ENCODE measurements at regions not wholly inside any gene's neighbourhood (a gene's known extent, or its start where the extent isn't known, plus 50 kb on each side); places are given as distances from the start of the nearest gene placed in this dataset.

DNA sequence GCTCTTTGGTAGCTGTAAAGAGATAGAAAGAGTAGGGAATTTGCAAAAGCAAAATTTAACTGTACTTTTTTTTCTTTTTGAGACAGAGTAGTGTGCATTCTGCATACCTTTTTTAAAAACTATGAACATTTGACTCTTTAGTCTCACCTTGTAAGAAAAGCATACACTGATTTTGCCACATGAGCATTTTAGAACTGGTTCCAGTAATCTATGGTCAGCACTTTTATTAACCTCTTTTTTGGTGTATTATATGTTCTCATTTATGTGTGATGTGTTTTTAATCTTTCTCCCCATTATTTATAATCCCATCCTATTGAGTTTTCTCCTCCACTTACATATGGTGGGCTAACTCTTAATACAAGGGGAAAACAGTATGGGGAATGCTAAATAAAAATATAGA lies 1111.4 kb downstream of the FLRT2 start:
- TF ChIP-seq, protein P1, sequence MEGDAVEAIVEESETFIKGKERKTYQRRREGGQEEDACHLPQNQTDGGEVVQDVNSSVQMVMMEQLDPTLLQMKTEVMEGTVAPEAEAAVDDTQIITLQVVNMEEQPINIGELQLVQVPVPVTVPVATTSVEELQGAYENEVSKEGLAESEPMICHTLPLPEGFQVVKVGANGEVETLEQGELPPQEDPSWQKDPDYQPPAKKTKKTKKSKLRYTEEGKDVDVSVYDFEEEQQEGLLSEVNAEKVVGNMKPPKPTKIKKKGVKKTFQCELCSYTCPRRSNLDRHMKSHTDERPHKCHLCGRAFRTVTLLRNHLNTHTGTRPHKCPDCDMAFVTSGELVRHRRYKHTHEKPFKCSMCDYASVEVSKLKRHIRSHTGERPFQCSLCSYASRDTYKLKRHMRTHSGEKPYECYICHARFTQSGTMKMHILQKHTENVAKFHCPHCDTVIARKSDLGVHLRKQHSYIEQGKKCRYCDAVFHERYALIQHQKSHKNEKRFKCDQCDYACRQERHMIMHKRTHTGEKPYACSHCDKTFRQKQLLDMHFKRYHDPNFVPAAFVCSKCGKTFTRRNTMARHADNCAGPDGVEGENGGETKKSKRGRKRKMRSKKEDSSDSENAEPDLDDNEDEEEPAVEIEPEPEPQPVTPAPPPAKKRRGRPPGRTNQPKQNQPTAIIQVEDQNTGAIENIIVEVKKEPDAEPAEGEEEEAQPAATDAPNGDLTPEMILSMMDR (IDR thresholded peaks at IDR 0.05; ENCODE audit: insufficient read depth, low read length, poor library complexity, severe bottlenecking): no peak
- no peak overlapping the region for H3K4me3 ChIP-seq (replicated peaks; ENCODE audit: low read depth, low read length)
- no peak for DNase-seq (ENCODE audit: extremely low read depth, insufficient read length)
- no peaks in the 10 kb centered on the region for H3K36me3 ChIP-seq (ENCODE audit: control insufficient read depth, insufficient read depth, low read length)
- no peaks in the 10 kb centered on the region for H3K27me3 ChIP-seq (replicated peaks; ENCODE audit: control insufficient read depth, insufficient read depth, low read length)

DNA sequence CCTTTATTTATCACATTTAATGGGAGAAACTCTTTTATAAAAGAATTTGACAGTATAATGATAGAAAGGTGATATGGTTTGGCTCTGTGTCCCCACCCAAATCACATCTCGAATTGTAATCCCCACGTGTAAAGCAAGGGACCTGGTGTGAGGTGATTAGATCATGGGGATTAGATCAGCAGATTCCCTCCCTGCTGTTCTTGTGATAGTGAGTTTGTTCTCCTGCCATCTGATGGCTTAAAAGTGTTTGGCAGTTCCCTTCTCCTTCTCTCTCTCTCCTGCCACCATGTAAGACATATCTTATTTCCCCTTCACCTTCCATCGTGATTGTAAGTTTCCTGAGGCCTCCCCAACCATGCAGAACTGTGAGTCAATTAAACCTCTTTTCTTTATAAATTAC lies 1110.3 kb downstream of the FLRT2 start:
- TF ChIP-seq, protein P1 (IDR thresholded peaks at IDR 0.05; ENCODE audit: insufficient read depth, low read length, poor library complexity, severe bottlenecking): no peak

DNA sequence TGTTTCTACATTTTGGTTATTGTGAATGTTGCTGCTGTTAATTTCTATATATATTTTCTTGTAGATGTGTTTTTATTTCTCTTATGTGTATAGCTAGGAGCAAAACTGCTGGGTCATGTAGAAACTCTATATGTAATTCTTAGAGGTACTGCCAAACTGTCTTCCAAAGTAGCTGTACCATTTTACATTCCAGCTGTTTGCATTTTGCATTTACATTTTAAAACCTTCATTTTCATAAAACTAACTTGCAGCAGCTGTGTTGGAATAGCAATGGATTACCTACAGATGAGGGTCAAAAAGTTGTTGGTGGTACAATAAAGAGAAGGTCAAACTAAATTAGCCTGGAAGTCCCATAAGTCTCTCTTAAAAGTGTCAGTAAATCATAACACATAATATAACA lies 1109.7 kb downstream of the FLRT2 start:
- Histone ChIP-seq H3K4me3 (replicated peaks; ENCODE audit: low read depth, low read length) (no peak overlapping the region), H3K36me3 (ENCODE audit: control insufficient read depth, insufficient read depth, low read length) (no peaks in the 10 kb centered on the region), H3K27me3 (replicated peaks; ENCODE audit: control insufficient read depth, insufficient read depth, low read length) (no peaks in the 10 kb centered on the region)
- DNase-seq (ENCODE audit: extremely low read depth, insufficient read length): no peak
- TF ChIP-seq, protein P1 (IDR thresholded peaks at IDR 0.05; ENCODE audit: insufficient read depth, low read length, poor library complexity, severe bottlenecking): no peak

More for the DNA sequence above, 1110.3 kb downstream of the FLRT2 start:
- Histone ChIP-seq H3K36me3 (ENCODE audit: control insufficient read depth, insufficient read depth, low read length) (no peaks in the 10 kb centered on the region), H3K27me3 (replicated peaks; ENCODE audit: control insufficient read depth, insufficient read depth, low read length) (no peaks in the 10 kb centered on the region), H3K4me3 (replicated peaks; ENCODE audit: low read depth, low read length) (no peak overlapping the region)
- DNase-seq (ENCODE audit: extremely low read depth, insufficient read length): no peak

DNA sequence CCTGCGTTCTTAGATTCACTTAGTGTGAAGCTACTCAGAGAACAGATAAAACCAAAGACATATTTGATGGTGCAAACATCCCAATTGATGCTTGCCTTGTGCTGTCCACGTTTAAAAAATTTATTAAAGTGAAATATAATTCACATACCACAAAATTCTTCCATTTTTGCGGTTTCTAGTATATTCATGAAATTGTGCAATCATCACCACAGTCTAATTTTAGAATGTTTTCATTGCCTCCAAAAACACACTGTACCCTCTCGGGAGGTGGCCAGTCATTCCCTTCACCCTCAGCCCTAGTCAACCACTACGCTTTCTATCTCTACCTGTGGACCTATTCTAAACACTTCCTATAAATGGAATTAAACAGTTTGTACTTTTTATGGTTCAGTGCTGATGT lies 1109.2 kb downstream of the FLRT2 start:
- DNase-seq (ENCODE audit: extremely low read depth, insufficient read length): no peak
- TF ChIP-seq, protein P1 (IDR thresholded peaks at IDR 0.05; ENCODE audit: insufficient read depth, low read length, poor library complexity, severe bottlenecking): no peak
- H3K27me3 ChIP-seq (replicated peaks; ENCODE audit: control insufficient read depth, insufficient read depth, low read length): no peaks in the 10 kb centered on the region
- no peak overlapping the region for H3K4me3 ChIP-seq (replicated peaks; ENCODE audit: low read depth, low read length)
- H3K36me3 ChIP-seq (ENCODE audit: control insufficient read depth, insufficient read depth, low read length): no peaks in the 10 kb centered on the region

DNA sequence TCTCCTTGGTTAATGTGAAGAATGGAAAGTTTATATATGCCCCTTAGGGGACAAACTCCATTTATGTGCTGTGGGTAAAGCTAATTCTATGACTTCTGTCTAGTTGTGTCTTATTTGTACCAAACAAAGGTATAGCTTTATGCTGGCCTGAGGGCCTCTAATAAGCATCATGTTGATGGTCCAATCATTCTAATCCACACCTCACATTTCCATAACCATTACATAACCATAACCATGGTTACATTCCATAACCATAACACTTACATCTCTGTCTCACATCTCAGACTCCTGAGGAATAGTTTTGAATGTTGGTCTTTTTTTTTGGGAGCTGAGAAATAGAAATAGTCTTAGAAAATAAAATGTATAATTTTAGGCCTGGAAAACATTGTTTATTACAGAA lies 1097.1 kb downstream of the FLRT2 start:
- H3K36me3 ChIP-seq (ENCODE audit: control insufficient read depth, insufficient read depth, low read length): no peaks in the 10 kb centered on the region
- no peak overlapping the region for H3K4me3 ChIP-seq (replicated peaks; ENCODE audit: low read depth, low read length)
- no peak for DNase-seq (ENCODE audit: extremely low read depth, insufficient read length)
- TF ChIP-seq, protein P1 (IDR thresholded peaks at IDR 0.05; ENCODE audit: insufficient read depth, low read length, poor library complexity, severe bottlenecking): no peak
- H3K27me3 ChIP-seq (replicated peaks; ENCODE audit: control insufficient read depth, insufficient read depth, low read length): no peaks in the 10 kb centered on the region

DNA sequence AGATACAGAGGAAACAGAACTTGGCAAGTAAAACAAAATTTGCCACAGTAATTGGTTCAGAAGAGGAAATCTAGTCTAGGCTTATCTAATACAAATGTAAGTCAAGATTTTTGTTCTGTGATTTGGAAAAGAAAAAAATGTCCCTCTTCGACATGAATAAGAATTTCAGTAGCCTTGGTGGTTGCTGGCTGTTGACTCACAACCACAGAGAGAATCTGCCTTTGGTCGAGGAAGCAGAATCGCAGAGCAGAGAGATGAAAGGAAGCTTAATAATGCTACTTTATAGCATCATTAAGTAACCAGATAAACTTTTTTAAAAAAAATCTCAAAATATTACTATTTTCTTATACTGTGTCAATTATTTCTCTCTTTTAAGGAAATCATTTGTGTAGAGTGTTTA lies 1096.6 kb downstream of the FLRT2 start:
- TF ChIP-seq, protein P1 (IDR thresholded peaks at IDR 0.05; ENCODE audit: insufficient read depth, low read length, poor library complexity, severe bottlenecking): no peak
- Histone ChIP-seq H3K36me3 (ENCODE audit: control insufficient read depth, insufficient read depth, low read length) (no peaks in the 10 kb centered on the region), H3K4me3 (replicated peaks; ENCODE audit: low read depth, low read length) (no peak overlapping the region), H3K27me3 (replicated peaks; ENCODE audit: control insufficient read depth, insufficient read depth, low read length) (no peaks in the 10 kb centered on the region)
- no peak for DNase-seq (ENCODE audit: extremely low read depth, insufficient read length)
